ENCODE measurements at regions not wholly inside any gene's neighbourhood (a gene's known extent, or its start where the extent isn't known, plus 50 kb on each side); places are given as distances from the start of the nearest gene placed in this dataset.

GRCh38 chr1:200247518-200247917 lies 162.3 kb downstream of the ZNF281 start:
- TF ChIP-seq CTCF (conservative IDR thresholded peaks at IDR 0.05 in 1 of 2, IDR thresholded peaks at IDR 0.05 in 1 of 2; ENCODE audit: extremely low read depth in 1 of 2, insufficient read depth in 1 of 2, low read depth in 1 of 2, low read length in 2 of 2) (no peak), EZH2 (IDR thresholded peaks at IDR 0.05; ENCODE audit: borderline replicate concordance, low read length) (peak; percentile 31)
